Occipital lobe (tissue), 1 donor: ENCODE measurements at regions not wholly inside any gene's neighbourhood (a gene's known extent, or its start where the extent isn't known, plus 50 kb on each side); places are given as distances from the start of the nearest gene placed in this dataset.
A peak's percentile ranks its signal among the peaks of the same experiment; 100 is the strongest.
"Not testable (repeated sequence)": the region's sequence is repeated elsewhere in the genome, so short reads cannot be mapped to it uniquely, and the experiment has no call there.

Experiments
- DNase-seq: peaks from one replicate; lab custom pipeline; 2025; lab: John Stamatoyannopoulos, UW

- DNase-seq: no peak
These were observed 50.9 kb downstream of the DISP1 start for GRCh38 chr1:222865718-222866117.

- DNase-seq: no peak
These were observed 52.5 kb downstream of the DISP1 start for GRCh38 chr1:222867316-222867715.

GRCh38 chr1:222876182-222876581, 61.3 kb downstream of the DISP1 start:
- DNase-seq: no peak

- DNase-seq: no peak
These were observed 63.0 kb downstream of the DISP1 start for GRCh38 chr1:222877854-222878253.

GRCh38 chr1:222880587-222880986, 65.7 kb downstream of the DISP1 start:
- no peak for DNase-seq

- no peak for DNase-seq
These were observed 71.5 kb downstream of the DISP1 start for GRCh38 chr1:222886194-222886854.

- no peak for DNase-seq
These were observed 72.1 kb downstream of the DISP1 start for GRCh38 chr1:222886878-222887351.

GRCh38 chr1:222889440-222889839, 74.6 kb downstream of the DISP1 start:
- no peak for DNase-seq

- no peak for DNase-seq
These were observed 75.9 kb downstream of the DISP1 start for GRCh38 chr1:222890716-222891115.

- DNase-seq: no peak
These were observed 76.7 kb downstream of the DISP1 start for GRCh38 chr1:222891578-222891977.

GRCh38 chr1:222892137-222892769, 77.4 kb downstream of the DISP1 start:
- DNase-seq: no peak

GRCh38 chr1:222893255-222893654, 78.4 kb downstream of the DISP1 start:
- DNase-seq: peak; percentile 82

- no peak for DNase-seq
These were observed 79.5 kb downstream of the DISP1 start for GRCh38 chr1:222894331-222894730.

- no peak for DNase-seq
These were observed 82.0 kb downstream of the DISP1 start for GRCh38 chr1:222896630-222897526.

GRCh38 chr1:222897527-222898190, 82.8 kb downstream of the DISP1 start:
- DNase-seq: no peak

- no peak for DNase-seq
These were observed 83.3 kb downstream of the DISP1 start for GRCh38 chr1:222898191-222898527.

GRCh38 chr1:222899471-222899870, 84.6 kb downstream of the DISP1 start:
- DNase-seq: no peak

GRCh38 chr1:222904451-222904850, 89.6 kb downstream of the DISP1 start:
- no peak for DNase-seq

- no peak for DNase-seq
These were observed 90.3 kb downstream of the DISP1 start for GRCh38 chr1:222905151-222905550.

- not testable (repeated sequence) for DNase-seq
These were observed 91.5 kb downstream of the DISP1 start for GRCh38 chr1:222906271-222906739.

- no peak for DNase-seq
These were observed 94.7 kb downstream of the DISP1 start for GRCh38 chr1:222909586-222909985.

- DNase-seq: no peak
These were observed 95.9 kb downstream of the DISP1 start for GRCh38 chr1:222910699-222911098.
